ENCODE measurements at regions not wholly inside any gene's neighbourhood (a gene's known extent, or its start where the extent isn't known, plus 50 kb on each side); places are given as distances from the start of the nearest gene placed in this dataset.
"Not testable (repeated sequence)": the region's sequence is repeated elsewhere in the genome, so short reads cannot be mapped to it uniquely, and the experiment has no call there.

DNA sequence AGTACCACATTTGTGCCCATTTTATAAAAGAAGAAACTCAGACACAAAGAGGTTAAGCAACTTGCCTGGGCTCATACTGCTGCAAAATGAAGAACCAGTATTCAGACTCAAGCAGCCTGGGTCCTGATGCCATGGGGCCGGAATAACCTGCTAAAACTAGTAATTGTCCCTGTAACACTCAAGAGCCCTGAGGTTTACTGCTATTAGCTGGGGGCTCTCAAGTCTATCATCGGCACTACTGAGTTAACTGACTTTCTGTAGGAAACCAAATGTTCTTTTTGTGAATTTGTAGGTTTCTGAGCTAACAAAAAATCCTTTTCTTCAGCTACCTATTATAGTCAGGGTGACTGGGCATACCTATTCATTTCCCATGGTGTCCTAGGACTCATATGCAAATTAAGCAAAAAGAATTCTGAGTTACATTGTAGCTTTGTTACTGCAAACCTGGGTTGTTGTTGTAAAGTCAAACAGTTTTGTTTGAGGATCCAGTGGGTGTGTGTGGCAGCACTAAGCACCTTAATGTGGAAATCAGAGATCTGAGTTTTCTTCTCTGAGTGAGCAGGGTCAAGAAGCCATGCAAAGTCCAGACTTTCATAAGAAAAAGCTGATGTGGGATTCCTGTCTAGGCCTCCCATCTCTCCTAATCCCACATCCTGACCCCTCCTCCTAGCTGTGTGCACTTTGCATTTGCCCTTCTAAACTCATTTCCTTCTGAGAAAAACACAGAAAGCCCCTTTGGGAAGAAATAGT is 72.4 kb upstream of the TNP1 start:
- no peaks in the 10 kb centered on the region for H3K9me3 ChIP-seq (ENCODE audit: insufficient read depth, low read length, severe bottlenecking)
- ATAC-seq (ENCODE audit: insufficient read depth, low read depth) (no peak), DNase-seq (no peak)
- no peak overlapping the region for H3K4me2 ChIP-seq (ENCODE audit: insufficient read depth, low read length)
- H3K36me3 ChIP-seq (ENCODE audit: insufficient read depth, low read length), result no peaks in the 10 kb centered on the region
- no peak overlapping the region for H3K4me3 ChIP-seq (ENCODE audit: low read depth in 1 of 2, low read length in 2 of 2)
- TF ChIP-seq CTCF (IDR thresholded peaks at IDR 0.05; ENCODE audit: borderline replicate concordance, extremely low read depth, low read length, poor library complexity, severe bottlenecking) (no peak), EZH2 (IDR thresholded peaks at IDR 0.05; ENCODE audit: borderline replicate concordance, low read depth, low read length, severe bottlenecking) (no peak)
- H3K9ac ChIP-seq (ENCODE audit: low read depth, low read length), result no peak overlapping the region
- no peaks in the 10 kb centered on the region for H3K4me1 ChIP-seq (ENCODE audit: insufficient read depth, low read length)
- no peaks in the 10 kb centered on the region for H3K79me2 ChIP-seq (ENCODE audit: insufficient read depth, low read length)
- no peaks in the 10 kb centered on the region for H3K27me3 ChIP-seq (ENCODE audit: insufficient read depth, low read length, poor library complexity)
- H3K27ac ChIP-seq (ENCODE audit: low read length), result no peak overlapping the region
- no peaks in the 10 kb centered on the region for H4K20me1 ChIP-seq (ENCODE audit: insufficient read depth, low read length)
- H2AFZ ChIP-seq (ENCODE audit: low read depth, low read length), result no peak overlapping the region

DNA sequence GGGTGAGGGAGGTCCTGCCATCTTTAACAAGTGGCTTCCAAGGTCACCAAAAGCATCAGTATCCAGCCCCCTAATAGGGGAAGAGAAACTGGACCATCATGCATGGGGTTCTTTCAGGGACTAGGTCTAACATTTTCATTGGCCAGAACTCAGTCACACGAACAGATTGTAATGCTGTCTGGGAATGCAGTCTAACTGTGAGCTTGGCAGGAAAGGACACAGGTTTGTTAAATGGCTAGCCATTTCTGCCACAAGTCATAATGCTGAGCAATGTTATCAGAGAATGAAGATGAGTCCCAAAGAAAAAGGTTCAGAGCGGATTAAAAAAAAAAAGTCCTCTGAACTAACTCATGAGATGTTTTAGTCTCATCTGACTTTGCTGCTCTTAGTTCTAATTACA is 70.9 kb upstream of the TNP1 start:
- Histone ChIP-seq H3K4me3 (ENCODE audit: low read depth in 1 of 2, low read length in 2 of 2) (no peak overlapping the region), H3K4me2 (ENCODE audit: insufficient read depth, low read length) (no peak overlapping the region), H3K4me1 (ENCODE audit: insufficient read depth, low read length) (no peaks in the 10 kb centered on the region), H3K79me2 (ENCODE audit: insufficient read depth, low read length) (no peaks in the 10 kb centered on the region), H3K27me3 (ENCODE audit: insufficient read depth, low read length, poor library complexity) (peaks cover 5% of the 10 kb centered on the region), H3K27ac (ENCODE audit: low read length) (no peak overlapping the region), H2AFZ (ENCODE audit: low read depth, low read length) (no peak overlapping the region), H3K9ac (ENCODE audit: low read depth, low read length) (no peak overlapping the region), H3K9me3 (ENCODE audit: insufficient read depth, low read length, severe bottlenecking) (no peaks in the 10 kb centered on the region), H3K36me3 (ENCODE audit: insufficient read depth, low read length) (no peaks in the 10 kb centered on the region), H4K20me1 (ENCODE audit: insufficient read depth, low read length) (no peaks in the 10 kb centered on the region)
- no peak for ATAC-seq (ENCODE audit: insufficient read depth, low read depth)
- TF ChIP-seq CTCF (IDR thresholded peaks at IDR 0.05; ENCODE audit: borderline replicate concordance, extremely low read depth, low read length, poor library complexity, severe bottlenecking), result no peak
- no peak for TF ChIP-seq EZH2 (IDR thresholded peaks at IDR 0.05; ENCODE audit: borderline replicate concordance, low read depth, low read length, severe bottlenecking)
- no peak for DNase-seq

DNA sequence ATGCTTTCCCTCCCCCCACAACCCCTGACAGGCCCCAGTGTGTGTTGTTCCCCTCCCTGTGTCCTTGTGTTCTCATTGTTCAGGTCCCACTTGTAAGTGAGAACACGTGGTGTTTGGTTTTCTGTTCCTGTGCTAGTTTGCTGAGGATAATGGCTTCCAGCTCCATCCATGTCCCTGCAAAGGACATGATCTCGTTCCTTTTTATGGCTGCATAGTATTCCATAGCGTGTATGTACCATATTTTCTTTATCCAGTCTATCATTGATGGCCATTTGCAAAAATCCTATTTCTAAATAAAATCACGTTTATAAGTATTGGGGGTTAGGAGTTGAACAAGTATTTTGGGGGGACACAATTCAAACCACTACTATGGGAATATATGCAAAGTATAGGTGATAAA is 69.5 kb upstream of the TNP1 start:
- not testable (repeated sequence) for H3K36me3 ChIP-seq (ENCODE audit: insufficient read depth, low read length); H3K4me3 ChIP-seq (ENCODE audit: low read depth in 1 of 2, low read length in 2 of 2); H3K4me2 ChIP-seq (ENCODE audit: insufficient read depth, low read length); H4K20me1 ChIP-seq (ENCODE audit: insufficient read depth, low read length); ATAC-seq (ENCODE audit: insufficient read depth, low read depth); H3K27me3 ChIP-seq (ENCODE audit: insufficient read depth, low read length, poor library complexity); DNase-seq; H3K9ac ChIP-seq (ENCODE audit: low read depth, low read length); H2AFZ ChIP-seq (ENCODE audit: low read depth, low read length); H3K4me1 ChIP-seq (ENCODE audit: insufficient read depth, low read length); H3K79me2 ChIP-seq (ENCODE audit: insufficient read depth, low read length); H3K9me3 ChIP-seq (ENCODE audit: insufficient read depth, low read length, severe bottlenecking); H3K27ac ChIP-seq (ENCODE audit: low read length)

DNA sequence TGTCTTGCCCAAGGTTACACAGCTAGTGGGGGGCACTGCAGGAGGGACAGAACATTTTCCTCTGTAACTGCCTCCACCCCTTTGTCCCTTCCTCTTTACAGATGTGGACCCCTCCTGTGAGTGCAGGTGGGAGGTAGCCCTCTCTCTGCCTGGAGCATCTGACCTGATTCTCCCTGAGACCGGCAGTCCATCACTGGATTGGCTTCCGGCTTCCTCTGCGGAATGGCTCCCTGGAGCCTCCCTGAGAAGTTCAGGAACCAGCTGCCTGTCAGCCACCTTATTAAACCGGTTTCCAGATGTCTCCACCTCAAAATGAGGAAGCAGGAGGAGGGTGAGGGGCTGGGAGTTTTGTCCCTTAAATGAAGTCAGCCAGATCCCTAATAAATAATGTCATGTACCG is 67.3 kb upstream of the TNP1 start:
- Histone ChIP-seq H3K79me2 (ENCODE audit: insufficient read depth, low read length) (no peaks in the 10 kb centered on the region), H3K4me2 (ENCODE audit: insufficient read depth, low read length) (no peak overlapping the region), H3K36me3 (ENCODE audit: insufficient read depth, low read length) (no peaks in the 10 kb centered on the region), H3K4me3 (ENCODE audit: low read depth in 1 of 2, low read length in 2 of 2) (no peak overlapping the region), H3K27ac (ENCODE audit: low read length) (no peak overlapping the region), H2AFZ (ENCODE audit: low read depth, low read length) (no peak overlapping the region), H3K9ac (ENCODE audit: low read depth, low read length) (no peak overlapping the region), H3K4me1 (ENCODE audit: insufficient read depth, low read length) (no peaks in the 10 kb centered on the region), H4K20me1 (ENCODE audit: insufficient read depth, low read length) (no peaks in the 10 kb centered on the region), H3K27me3 (ENCODE audit: insufficient read depth, low read length, poor library complexity) (peaks cover 5% of the 10 kb centered on the region), H3K9me3 (ENCODE audit: insufficient read depth, low read length, severe bottlenecking) (no peaks in the 10 kb centered on the region)
- DNase-seq (no peak), ATAC-seq (ENCODE audit: insufficient read depth, low read depth) (no peak)
- no peak for TF ChIP-seq CTCF (IDR thresholded peaks at IDR 0.05; ENCODE audit: borderline replicate concordance, extremely low read depth, low read length, poor library complexity, severe bottlenecking)
- TF ChIP-seq EZH2 (IDR thresholded peaks at IDR 0.05; ENCODE audit: borderline replicate concordance, low read depth, low read length, severe bottlenecking), result no peak
